ENCODE measurements at regions not wholly inside any gene's neighbourhood (a gene's known extent, or its start where the extent isn't known, plus 50 kb on each side); places are given as distances from the start of the nearest gene placed in this dataset.
"Not testable (repeated sequence)": the region's sequence is repeated elsewhere in the genome, so short reads cannot be mapped to it uniquely, and the experiment has no call there.

GRCh38 chr5:92691955-92692354, 889.1 kb downstream of the NR2F1-AS1 start:
- not testable (repeated sequence) for TF ChIP-seq CTCF, POLR2A (IDR thresholded peaks at IDR 0.05)
